CD4-positive, alpha-beta T cell (primary cell): ENCODE measurements at regions not wholly inside any gene's neighbourhood (a gene's known extent, or its start where the extent isn't known, plus 50 kb on each side); places are given as distances from the start of the nearest gene placed in this dataset.

Experiments
- ATAC-seq: fragments of 200-7000 bp; cut with Tn5 transposase; one replicate; pipeline ENCODE4 v1.10.0; 2022; ENCODE audit warnings: mild to moderate bottlenecking; ENCODE audit not compliant: poor library complexity
- CTCF ChIA-PET: fragments of 350-600 bp; sonication (Branson Sonifier 250); formaldehyde crosslinking; loops from one replicate; lab custom pipeline; 2021; ENCODE audit warnings: antibody characterized with exemption, inconsistent platforms; lab: Charles Lee
- POLR2A ChIA-PET: fragments of 350-600 bp; sonication (Branson Sonifier 250); formaldehyde crosslinking; loops from one replicate; lab custom pipeline; 2021; ENCODE audit warnings: antibody characterized with exemption, inconsistent platforms; lab: Charles Lee
- DNase-seq, 14 experiments: peaks; one replicate each; pipeline ENCODE4 v3.0.0-alpha.2; 2013 to 2020; ENCODE audit warnings: mixed read lengths in 2 of 14
- H3K27ac ChIP-seq, 2 donors: one replicate each; pipeline versions ENCODE4 v1.5.1 to v1.7.0; 2013; ENCODE audit warnings: low read length in 2 of 2, low read depth in 1 of 2, mild to moderate bottlenecking in 1 of 2
- H3K27me3 ChIP-seq, 2 experiments: 1 replicate in 1 of 2; 2 replicates in 1 of 2; pipeline versions ENCODE4 v1.6.1 to v1.7.0; 2013; ENCODE audit warnings: low read length in 2 of 2, control low read depth in 1 of 2, mild to moderate bottlenecking in 1 of 2, moderate library complexity in 1 of 2; ENCODE audit not compliant: insufficient read depth in 2 of 2, control insufficient read depth in 1 of 2
- H3K36me3 ChIP-seq: one replicate; pipeline ENCODE4 v1.6.1; 2013; ENCODE audit warnings: low read length, control low read depth; ENCODE audit not compliant: insufficient read depth
- H3K4me1 ChIP-seq: one replicate; pipeline ENCODE4 v1.6.1; 2013; ENCODE audit warnings: low read length, control low read depth; ENCODE audit not compliant: insufficient read depth
- H3K4me3 ChIP-seq: one replicate; pipeline ENCODE4 v1.5.1; 2013; ENCODE audit warnings: mild to moderate bottlenecking, low read length, moderate library complexity
- H3K9me3 ChIP-seq, 2 experiments: 1 replicate in 1 of 2; 2 replicates in 1 of 2; pipeline versions ENCODE4 v1.6.1 to v1.7.0; 2013; ENCODE audit warnings: low read length in 2 of 2, mild to moderate bottlenecking in 2 of 2, control low read depth in 1 of 2, moderate library complexity in 1 of 2; ENCODE audit not compliant: control insufficient read depth in 1 of 2, insufficient read depth in 1 of 2
- H3K27ac Mint-ChIP-seq: one replicate; pipeline ENCODE4 v1.8.0; 2020; ENCODE audit warnings: mixed read lengths
- H3K27me3 Mint-ChIP-seq: one replicate; pipeline ENCODE4 v1.8.0; 2021; ENCODE audit warnings: mixed read lengths
- H3K36me3 Mint-ChIP-seq: one replicate; pipeline ENCODE4 v1.8.0; 2021; ENCODE audit warnings: low read depth, mixed read lengths
- H3K4me1 Mint-ChIP-seq: one replicate; pipeline ENCODE4 v1.8.0; 2021; ENCODE audit warnings: low read depth, mixed read lengths
- H3K4me3 Mint-ChIP-seq: one replicate; pipeline ENCODE4 v1.8.0; 2020; ENCODE audit warnings: mild to moderate bottlenecking, mixed read lengths
- H3K9me3 Mint-ChIP-seq: one replicate; pipeline ENCODE4 v1.8.0; 2020; ENCODE audit warnings: mixed read lengths
- intact Hi-C, 2 experiments: fragments of 100-400 bp; cut with DNase I in 1 of 2; cut with micrococcal nuclease in 1 of 2; formaldehyde crosslinking; loops; one replicate each; pipeline versions ENCODE4 v1.15.1 to v1.9.0; 2023 to 2025; cut with DNase I, micrococcal nuclease
- TF ChIP-seq, protein P1 (sequence below): fragments of 200-600 bp; IDR thresholded peaks from one replicate; pipeline ENCODE4 v1.8.0; 2022; ENCODE audit warnings: antibody characterized with exemption, mild to moderate bottlenecking

DNA sequence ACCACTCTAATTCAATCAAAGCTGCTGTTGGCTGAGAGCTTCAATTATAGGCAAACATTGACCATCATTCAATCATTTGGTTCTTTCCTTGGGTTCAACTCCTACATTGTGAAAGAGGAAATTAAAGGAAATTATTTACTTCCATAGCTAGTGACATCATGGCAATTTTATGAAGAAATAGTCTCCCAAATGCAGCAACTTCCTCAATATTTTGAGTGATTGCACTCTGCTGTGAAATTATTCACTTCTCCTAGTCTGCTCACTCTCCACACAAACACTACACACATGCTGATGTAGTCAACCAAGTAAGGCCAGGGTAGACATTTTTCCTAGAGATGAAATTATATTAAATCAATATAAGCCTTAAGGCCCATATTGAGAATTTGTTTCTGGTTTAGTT is 86.7 kb upstream of the NCKAP5 start:
- intact Hi-C loops = no loop called here
- Mint-ChIP-seq H3K36me3 (no peaks in the 10 kb centered on the region), H3K27ac (no peak overlapping the region), H3K27me3 (no peaks in the 10 kb centered on the region), H3K4me3 (no peak overlapping the region), H3K9me3 (no peaks in the 10 kb centered on the region), H3K4me1 (no peaks in the 10 kb centered on the region)
- TF ChIP-seq, protein P1, sequence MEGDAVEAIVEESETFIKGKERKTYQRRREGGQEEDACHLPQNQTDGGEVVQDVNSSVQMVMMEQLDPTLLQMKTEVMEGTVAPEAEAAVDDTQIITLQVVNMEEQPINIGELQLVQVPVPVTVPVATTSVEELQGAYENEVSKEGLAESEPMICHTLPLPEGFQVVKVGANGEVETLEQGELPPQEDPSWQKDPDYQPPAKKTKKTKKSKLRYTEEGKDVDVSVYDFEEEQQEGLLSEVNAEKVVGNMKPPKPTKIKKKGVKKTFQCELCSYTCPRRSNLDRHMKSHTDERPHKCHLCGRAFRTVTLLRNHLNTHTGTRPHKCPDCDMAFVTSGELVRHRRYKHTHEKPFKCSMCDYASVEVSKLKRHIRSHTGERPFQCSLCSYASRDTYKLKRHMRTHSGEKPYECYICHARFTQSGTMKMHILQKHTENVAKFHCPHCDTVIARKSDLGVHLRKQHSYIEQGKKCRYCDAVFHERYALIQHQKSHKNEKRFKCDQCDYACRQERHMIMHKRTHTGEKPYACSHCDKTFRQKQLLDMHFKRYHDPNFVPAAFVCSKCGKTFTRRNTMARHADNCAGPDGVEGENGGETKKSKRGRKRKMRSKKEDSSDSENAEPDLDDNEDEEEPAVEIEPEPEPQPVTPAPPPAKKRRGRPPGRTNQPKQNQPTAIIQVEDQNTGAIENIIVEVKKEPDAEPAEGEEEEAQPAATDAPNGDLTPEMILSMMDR = no peak
- Histone ChIP-seq H3K27ac (no peak overlapping the region), H3K4me3 (no peak overlapping the region), H3K36me3 (no peaks in the 10 kb centered on the region), H3K27me3 (no peaks in the 10 kb centered on the region), H3K9me3 (no peaks in the 10 kb centered on the region), H3K4me1 (no peaks in the 10 kb centered on the region)
- DNase-seq = no peak
- POLR2A ChIA-PET = no interaction called here
- no peak for ATAC-seq
- CTCF ChIA-PET = no interaction called here

DNA sequence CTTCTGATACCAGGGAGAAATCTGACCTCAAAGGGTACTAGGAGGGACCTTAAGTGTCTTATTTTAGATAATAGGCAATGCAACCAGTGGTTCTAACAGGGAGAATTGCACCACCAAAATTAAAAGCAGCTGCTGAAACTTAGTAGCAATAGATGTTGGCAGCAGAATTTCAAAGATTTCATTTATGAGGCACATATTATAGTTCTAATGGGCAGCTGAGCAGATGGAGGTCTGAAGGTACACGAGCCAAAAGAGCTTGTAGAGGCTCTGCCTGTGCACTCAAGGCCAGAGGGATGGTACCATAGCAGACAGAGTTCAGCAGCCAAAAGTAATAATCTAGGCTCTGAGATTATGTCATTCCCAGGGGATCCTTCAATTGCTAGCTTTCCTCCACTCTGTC is 87.3 kb upstream of the NCKAP5 start:
- intact Hi-C loops = no loop called here
- H3K27me3 ChIP-seq = no peaks in the 10 kb centered on the region
- H3K9me3 ChIP-seq = no peaks in the 10 kb centered on the region
- Mint-ChIP-seq H3K27ac (no peak overlapping the region), H3K4me3 (no peak overlapping the region), H3K36me3 (no peaks in the 10 kb centered on the region), H3K9me3 (no peaks in the 10 kb centered on the region), H3K27me3 (no peaks in the 10 kb centered on the region), H3K4me1 (no peaks in the 10 kb centered on the region)
- DNase-seq (no peak), ATAC-seq (no peak)
- ChIA-PET CTCF (no interaction called here), POLR2A (no interaction called here)
- H3K4me3 ChIP-seq = no peak overlapping the region
- H3K36me3 ChIP-seq = no peaks in the 10 kb centered on the region
- TF ChIP-seq, protein P1 = no peak
- no peak overlapping the region for H3K27ac ChIP-seq
- no peaks in the 10 kb centered on the region for H3K4me1 ChIP-seq

DNA sequence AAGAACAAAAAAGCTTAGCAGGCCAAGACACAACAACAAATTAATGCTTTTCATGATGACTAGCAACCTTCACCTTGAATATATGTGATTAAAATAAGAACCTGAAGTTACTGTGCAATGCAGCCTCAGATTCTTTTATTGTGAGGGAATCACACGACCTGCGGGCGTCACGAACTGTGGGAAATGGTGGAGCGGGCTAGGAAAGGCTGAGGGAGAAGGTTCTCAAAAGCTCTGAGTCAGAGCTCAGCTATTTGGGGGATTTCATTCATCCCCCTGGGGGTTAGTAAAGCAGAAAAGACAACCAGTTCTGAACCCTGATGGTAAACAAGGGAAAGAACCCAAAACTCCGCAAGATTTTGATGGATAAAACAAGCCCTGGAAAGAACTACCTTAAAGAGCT is 89.3 kb upstream of the NCKAP5 start:
- TF ChIP-seq, protein P1 = no peak
- no peaks in the 10 kb centered on the region for H3K36me3 ChIP-seq
- H3K27me3 ChIP-seq = no peaks in the 10 kb centered on the region
- Mint-ChIP-seq H3K4me1 (no peaks in the 10 kb centered on the region), H3K4me3 (no peak overlapping the region), H3K27me3 (no peaks in the 10 kb centered on the region), H3K27ac (no peak overlapping the region), H3K36me3 (no peaks in the 10 kb centered on the region), H3K9me3 (peaks cover 2% of the 10 kb centered on the region)
- POLR2A ChIA-PET = no interaction called here
- intact Hi-C loops = no loop called here
- no peak overlapping the region for H3K4me3 ChIP-seq
- DNase-seq (no peak), ATAC-seq (no peak)
- no peaks in the 10 kb centered on the region for H3K9me3 ChIP-seq
- no peaks in the 10 kb centered on the region for H3K4me1 ChIP-seq
- CTCF ChIA-PET = no interaction called here
- no peak overlapping the region for H3K27ac ChIP-seq
